IgD-negative memory B cell (primary cell): ENCODE measurements at regions not wholly inside any gene's neighbourhood (a gene's known extent, or its start where the extent isn't known, plus 50 kb on each side); places are given as distances from the start of the nearest gene placed in this dataset.

Experiments
- H3K27ac Mint-ChIP-seq, 3 donors: one replicate each; pipeline ENCODE4 v1.8.0; 2020 to 2022; ENCODE audit warnings: mild to moderate bottlenecking in 3 of 3, mixed read lengths in 3 of 3, moderate library complexity in 1 of 3
- H3K27me3 Mint-ChIP-seq: one replicate; pipeline ENCODE4 v1.8.0; 2021; ENCODE audit warnings: mixed read lengths
- H3K36me3 Mint-ChIP-seq: one replicate; pipeline ENCODE4 v1.8.0; 2020; ENCODE audit warnings: mild to moderate bottlenecking, mixed read lengths
- H3K4me1 Mint-ChIP-seq, 3 donors: one replicate each; pipeline ENCODE4 v1.8.0; 2020 to 2022; ENCODE audit warnings: mixed read lengths in 3 of 3, mild to moderate bottlenecking in 1 of 3
- H3K4me3 Mint-ChIP-seq, 4 donors: one replicate each; pipeline ENCODE4 v1.8.0; 2020 to 2022; ENCODE audit warnings: mild to moderate bottlenecking in 4 of 4, mixed read lengths in 4 of 4, moderate library complexity in 3 of 4
- H3K9me3 Mint-ChIP-seq, 3 donors: one replicate each; pipeline ENCODE4 v1.8.0; 2020 to 2021; ENCODE audit warnings: mixed read lengths in 3 of 3, mild to moderate bottlenecking in 1 of 3

GRCh38 chr6:81204731-81205130 is 547.8 kb downstream of the TENT5A start:
- peaks cover 5 to 8% (median 6%) of the 10 kb centered on the region in 3 donors for H3K9me3 Mint-ChIP-seq
- no peaks in the 10 kb centered on the region for H3K27me3 Mint-ChIP-seq
- no peak overlapping the region for H3K27ac Mint-ChIP-seq
- H3K4me3 Mint-ChIP-seq: no peak overlapping the region
- H3K4me1 Mint-ChIP-seq: no peaks in the 10 kb centered on the region
- H3K36me3 Mint-ChIP-seq: no peaks in the 10 kb centered on the region

DNA sequence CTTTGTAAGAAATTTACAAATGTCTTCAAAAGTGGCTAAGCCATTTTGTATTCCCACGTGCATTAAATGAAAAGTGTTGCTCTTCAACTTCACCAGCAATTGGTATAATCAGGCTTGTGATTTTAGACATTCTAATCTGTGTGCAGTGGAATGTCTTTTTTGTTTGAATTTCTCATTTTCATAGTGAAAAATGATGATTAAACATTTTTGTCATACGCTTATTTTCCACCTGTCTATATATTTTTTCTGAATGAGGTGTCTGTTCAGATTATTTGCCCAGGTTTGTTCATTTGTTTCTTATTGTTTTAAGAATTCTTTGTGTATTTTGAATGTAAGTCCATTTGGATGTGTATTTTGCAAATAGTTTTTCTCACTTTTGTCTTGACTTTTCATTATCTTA is 558.1 kb downstream of the TENT5A start:
- no peaks in the 10 kb centered on the region for H3K27me3 Mint-ChIP-seq
- H3K4me3 Mint-ChIP-seq: no peak overlapping the region
- no peaks in the 10 kb centered on the region for H3K4me1 Mint-ChIP-seq

GRCh38 chr6:81172056-81172740 is 580.3 kb downstream of the TENT5A start:
- no peak overlapping the region for H3K27ac Mint-ChIP-seq
- no peaks in the 10 kb centered on the region for H3K27me3 Mint-ChIP-seq
- no peaks in the 10 kb centered on the region for H3K9me3 Mint-ChIP-seq
- H3K4me3 Mint-ChIP-seq: no peak overlapping the region
- H3K36me3 Mint-ChIP-seq: peaks cover 1% of the 10 kb centered on the region
- no peaks in the 10 kb centered on the region for H3K4me1 Mint-ChIP-seq

More for the DNA sequence above, 558.1 kb downstream of the TENT5A start:
- H3K36me3 Mint-ChIP-seq: no peaks in the 10 kb centered on the region
- peaks cover 0 to 8% (median 5%) of the 10 kb centered on the region in 3 donors for H3K9me3 Mint-ChIP-seq
- no peak overlapping the region for H3K27ac Mint-ChIP-seq

- no peak overlapping the region for H3K27ac Mint-ChIP-seq
- H3K27me3 Mint-ChIP-seq: no peaks in the 10 kb centered on the region
- no peak overlapping the region for H3K4me3 Mint-ChIP-seq
- no peaks in the 10 kb centered on the region for H3K4me1 Mint-ChIP-seq
- H3K36me3 Mint-ChIP-seq: peaks cover 1% of the 10 kb centered on the region
- no peaks in the 10 kb centered on the region for H3K9me3 Mint-ChIP-seq
Measured at GRCh38 chr6:81169166-81169565, 583.3 kb downstream of the TENT5A start.

- no peaks in the 10 kb centered on the region for H3K9me3 Mint-ChIP-seq
- H3K27ac Mint-ChIP-seq: no peak overlapping the region
- H3K4me1 Mint-ChIP-seq: no peaks in the 10 kb centered on the region
- no peak overlapping the region for H3K4me3 Mint-ChIP-seq
- no peaks in the 10 kb centered on the region for H3K36me3 Mint-ChIP-seq
- no peaks in the 10 kb centered on the region for H3K27me3 Mint-ChIP-seq
Measured at GRCh38 chr6:81166770-81167169, 585.7 kb downstream of the TENT5A start.

GRCh38 chr6:81158956-81159355 is 593.5 kb downstream of the TENT5A start:
- Mint-ChIP-seq H3K36me3 (no peaks in the 10 kb centered on the region), H3K9me3 (peaks cover 0 to 7% (median 4%) of the 10 kb centered on the region in 3 donors), H3K4me3 (no peak overlapping the region), H3K4me1 (no peaks in the 10 kb centered on the region), H3K27me3 (no peaks in the 10 kb centered on the region), H3K27ac (no peak overlapping the region)

DNA sequence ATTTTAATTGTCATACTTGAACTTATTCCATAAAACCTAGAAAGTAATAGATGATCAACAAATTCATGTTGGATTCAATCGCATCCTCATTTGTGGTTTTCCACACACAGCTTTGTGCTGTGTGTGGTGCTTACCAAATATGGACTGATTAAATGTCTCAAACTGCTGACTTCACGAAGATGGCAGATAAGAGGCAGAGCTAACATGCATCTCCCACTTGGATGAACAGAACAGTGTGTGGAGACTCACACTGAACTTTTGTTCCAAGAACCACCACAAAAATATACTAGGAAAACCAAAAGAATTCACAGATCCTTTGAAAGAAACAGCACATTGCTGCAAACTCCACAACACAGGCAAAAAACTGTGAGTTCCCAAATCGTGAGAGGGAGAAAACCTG is 603.7 kb downstream of the TENT5A start:
- no peak overlapping the region for H3K4me3 Mint-ChIP-seq
- H3K4me1 Mint-ChIP-seq: no peaks in the 10 kb centered on the region
- H3K27ac Mint-ChIP-seq: no peak overlapping the region
- no peaks in the 10 kb centered on the region for H3K27me3 Mint-ChIP-seq
- peaks cover 2 to 21% (median 5%) of the 10 kb centered on the region in 3 donors for H3K9me3 Mint-ChIP-seq
- no peaks in the 10 kb centered on the region for H3K36me3 Mint-ChIP-seq

GRCh38 chr6:81145506-81145905 is 607.0 kb downstream of the TENT5A start:
- no peaks in the 10 kb centered on the region for H3K36me3 Mint-ChIP-seq
- no peak overlapping the region for H3K4me3 Mint-ChIP-seq

GRCh38 chr6:81144346-81144745 is 608.1 kb downstream of the TENT5A start:
- Mint-ChIP-seq H3K27me3 (no peaks in the 10 kb centered on the region), H3K9me3 (peaks cover 0 to 10% (median 3%) of the 10 kb centered on the region in 3 donors), H3K4me1 (peaks cover 0 to 1% (median 0%) of the 10 kb centered on the region in 3 donors), H3K27ac (no peak overlapping the region), H3K36me3 (no peaks in the 10 kb centered on the region), H3K4me3 (no peak overlapping the region)

More at GRCh38 chr6:81145506-81145905, 607.0 kb downstream of the TENT5A start:
- Mint-ChIP-seq H3K27ac (no peak overlapping the region), H3K27me3 (no peaks in the 10 kb centered on the region), H3K9me3 (peaks cover 2 to 10% (median 3%) of the 10 kb centered on the region in 3 donors), H3K4me1 (no peaks in the 10 kb centered on the region)

DNA sequence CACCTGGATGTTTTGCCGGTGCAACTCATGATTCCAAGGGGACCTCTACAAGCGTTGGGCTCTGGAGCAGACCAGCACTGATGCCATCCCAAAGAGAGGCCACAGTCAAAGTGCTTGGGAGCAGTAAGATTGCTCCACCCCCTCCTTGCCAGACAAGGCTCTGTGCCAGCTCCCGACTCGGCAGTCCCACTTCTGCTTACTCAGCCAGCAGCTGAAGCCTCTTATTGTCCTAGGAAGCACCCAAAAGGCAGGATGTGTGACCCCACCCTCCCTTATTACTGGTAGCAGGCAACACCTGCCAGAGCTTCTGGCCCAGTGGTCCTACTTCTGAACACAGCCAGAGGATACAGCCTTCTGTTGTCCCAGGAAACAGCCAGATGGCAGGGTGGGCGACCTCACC is 614.2 kb downstream of the TENT5A start:
- peaks cover 4 to 7% (median 5%) of the 10 kb centered on the region in 3 donors for H3K9me3 Mint-ChIP-seq
- H3K4me1 Mint-ChIP-seq: peaks cover 0 to 1% (median 0%) of the 10 kb centered on the region in 3 donors
- H3K27ac Mint-ChIP-seq: no peak overlapping the region
- no peak overlapping the region for H3K4me3 Mint-ChIP-seq
- no peaks in the 10 kb centered on the region for H3K36me3 Mint-ChIP-seq
- no peaks in the 10 kb centered on the region for H3K27me3 Mint-ChIP-seq

DNA sequence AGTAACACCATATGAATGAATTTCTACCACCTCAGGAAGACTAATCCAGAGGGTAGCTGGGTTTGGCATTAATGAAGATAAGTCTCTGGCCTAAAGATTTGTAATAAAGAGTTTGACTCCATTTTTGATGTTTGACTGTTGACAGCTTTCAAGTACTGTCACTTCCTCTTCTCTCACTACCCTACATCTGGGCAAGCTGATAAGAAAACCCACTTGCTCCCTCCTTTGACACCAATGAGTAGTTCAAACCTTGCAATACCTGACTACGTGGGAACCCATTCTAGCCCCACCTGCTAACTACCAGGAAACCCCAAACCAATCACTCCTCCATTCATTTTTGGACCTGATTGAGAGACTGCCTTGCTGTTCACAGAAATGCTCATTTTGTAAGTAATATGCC is 621.5 kb downstream of the TENT5A start:
- H3K9me3 Mint-ChIP-seq: peaks cover 0 to 4% (median 2%) of the 10 kb centered on the region in 3 donors
- no peak overlapping the region for H3K27ac Mint-ChIP-seq
- no peaks in the 10 kb centered on the region for H3K4me1 Mint-ChIP-seq
- no peaks in the 10 kb centered on the region for H3K27me3 Mint-ChIP-seq
- no peak overlapping the region for H3K4me3 Mint-ChIP-seq
- no peaks in the 10 kb centered on the region for H3K36me3 Mint-ChIP-seq

GRCh38 chr6:81130061-81130460 is 622.4 kb downstream of the TENT5A start:
- Mint-ChIP-seq H3K27ac (no peak overlapping the region), H3K27me3 (no peaks in the 10 kb centered on the region), H3K36me3 (no peaks in the 10 kb centered on the region), H3K4me1 (no peaks in the 10 kb centered on the region), H3K9me3 (peaks cover 0 to 3% (median 2%) of the 10 kb centered on the region in 3 donors), H3K4me3 (no peak overlapping the region)

GRCh38 chr6:81128671-81129070 is 623.8 kb downstream of the TENT5A start:
- Mint-ChIP-seq H3K4me3 (no peak overlapping the region), H3K27ac (no peak overlapping the region), H3K9me3 (peaks cover 0 to 3% (median 2%) of the 10 kb centered on the region in 3 donors), H3K27me3 (no peaks in the 10 kb centered on the region), H3K4me1 (no peaks in the 10 kb centered on the region), H3K36me3 (no peaks in the 10 kb centered on the region)

GRCh38 chr6:81126150-81126549 is 626.3 kb downstream of the TENT5A start:
- Mint-ChIP-seq H3K9me3 (peaks cover 0 to 2% (median 1%) of the 10 kb centered on the region in 3 donors), H3K4me3 (no peak overlapping the region), H3K4me1 (no peaks in the 10 kb centered on the region)

GRCh38 chr6:81120280-81120679 is 632.2 kb downstream of the TENT5A start:
- Mint-ChIP-seq H3K4me3 (no peak overlapping the region), H3K27ac (no peak overlapping the region), H3K36me3 (no peaks in the 10 kb centered on the region), H3K4me1 (no peaks in the 10 kb centered on the region), H3K27me3 (no peaks in the 10 kb centered on the region), H3K9me3 (peaks cover 0 to 6% (median 2%) of the 10 kb centered on the region in 3 donors)

More at GRCh38 chr6:81126150-81126549, 626.3 kb downstream of the TENT5A start:
- no peaks in the 10 kb centered on the region for H3K27me3 Mint-ChIP-seq
- no peaks in the 10 kb centered on the region for H3K36me3 Mint-ChIP-seq
- no peak overlapping the region for H3K27ac Mint-ChIP-seq

DNA sequence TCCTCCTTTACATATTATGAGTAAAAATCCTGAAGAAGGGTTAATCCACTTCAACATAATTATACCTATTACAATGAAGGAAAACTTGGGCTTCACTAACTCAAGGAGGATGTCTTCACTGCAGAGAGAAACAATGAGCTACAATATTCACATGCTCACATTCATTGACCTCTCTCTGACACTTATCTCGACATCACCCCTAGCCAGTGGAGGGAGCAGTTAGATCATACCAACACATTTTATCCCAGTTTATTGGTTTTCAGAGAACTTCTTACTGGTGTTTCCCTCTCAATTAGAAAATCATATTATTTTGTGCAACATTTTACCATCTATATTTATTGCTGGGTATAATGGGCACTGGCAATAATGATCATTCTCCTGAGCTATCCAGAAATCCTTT is 646.5 kb downstream of the TENT5A start:
- H3K9me3 Mint-ChIP-seq: peaks cover 4 to 13% (median 5%) of the 10 kb centered on the region in 3 donors
- no peaks in the 10 kb centered on the region for H3K36me3 Mint-ChIP-seq
- H3K27me3 Mint-ChIP-seq: no peaks in the 10 kb centered on the region
- no peak overlapping the region for H3K4me3 Mint-ChIP-seq
- H3K4me1 Mint-ChIP-seq: no peaks in the 10 kb centered on the region
- no peak overlapping the region for H3K27ac Mint-ChIP-seq
